ENCODE measurements at regions not wholly inside any gene's neighbourhood (a gene's known extent, or its start where the extent isn't known, plus 50 kb on each side); places are given as distances from the start of the nearest gene placed in this dataset.

GRCh38 chr1:234958706-234959657 is 169.7 kb downstream of the TOMM20 start:
- Histone ChIP-seq H2AFZ (ENCODE audit: low read depth, low read length) (no peak overlapping the region), H3K4me2 (ENCODE audit: low read length) (no peak overlapping the region), H3K27me3 (ENCODE audit: insufficient read depth, low read depth, low read length) (no peaks in the 10 kb centered on the region), H3K36me3 (ENCODE audit: insufficient read depth, low read length) (no peaks in the 10 kb centered on the region), H3K79me2 (replicated peaks; ENCODE audit: insufficient read depth, low read length) (no peaks in the 10 kb centered on the region), H3K9ac (ENCODE audit: low read length) (no peak overlapping the region), H3K4me3 (ENCODE audit: low read length) (no peak overlapping the region), H3K27ac (ENCODE audit: low read length) (no peak overlapping the region), H3K9me2 (ENCODE audit: insufficient read depth, low read length) (no peaks in the 10 kb centered on the region), H4K20me1 (ENCODE audit: insufficient read depth) (no peaks in the 10 kb centered on the region), H3F3A (ENCODE audit: insufficient read depth, low read length, poor library complexity, severe bottlenecking) (no peaks in the 10 kb centered on the region), H3K9me3 (ENCODE audit: low read length) (no peaks in the 10 kb centered on the region)
- TF ChIP-seq EP300 (conservative IDR thresholded peaks at IDR 0.05; ENCODE audit: poor library complexity, severe bottlenecking) (no peak), POLR2AphosphoS5 (IDR thresholded peaks at IDR 0.05) (no peak), TAF1 (IDR thresholded peaks at IDR 0.05; ENCODE audit: low read depth) (no peak), MXI1 (conservative IDR thresholded peaks at IDR 0.05; ENCODE audit: poor library complexity, severe bottlenecking) (no peak), CTCF (IDR thresholded peaks at IDR 0.05; ENCODE audit: poor library complexity, severe bottlenecking) (no peak)

- Histone ChIP-seq H2AFZ (ENCODE audit: low read depth, low read length) (no peak overlapping the region), H3K4me2 (ENCODE audit: low read length) (no peak overlapping the region), H3K9me3 (ENCODE audit: low read length) (no peaks in the 10 kb centered on the region)
Observed at GRCh38 chr1:234958066-234958705, 170.5 kb downstream of the TOMM20 start.

More at GRCh38 chr1:234958066-234958705, 170.5 kb downstream of the TOMM20 start:
- Histone ChIP-seq H3K27ac (ENCODE audit: low read length) (no peak overlapping the region), H4K20me1 (ENCODE audit: insufficient read depth) (no peaks in the 10 kb centered on the region), H3K79me2 (replicated peaks; ENCODE audit: insufficient read depth, low read length) (no peaks in the 10 kb centered on the region), H3K9ac (ENCODE audit: low read length) (no peak overlapping the region), H3K36me3 (ENCODE audit: insufficient read depth, low read length) (no peaks in the 10 kb centered on the region), H3K27me3 (ENCODE audit: insufficient read depth, low read depth, low read length) (no peaks in the 10 kb centered on the region), H3F3A (ENCODE audit: insufficient read depth, low read length, poor library complexity, severe bottlenecking) (no peaks in the 10 kb centered on the region), H3K9me2 (ENCODE audit: insufficient read depth, low read length) (no peaks in the 10 kb centered on the region), H3K4me3 (ENCODE audit: low read length) (no peak overlapping the region)
- TF ChIP-seq EZH2 (IDR thresholded peaks at IDR 0.05; ENCODE audit: borderline replicate concordance, insufficient read depth, low read length, poor library complexity, severe bottlenecking) (no peak), CTCF (IDR thresholded peaks at IDR 0.05; ENCODE audit: poor library complexity, severe bottlenecking) (no peak), MXI1 (conservative IDR thresholded peaks at IDR 0.05; ENCODE audit: poor library complexity, severe bottlenecking) (no peak), RAD21 (conservative IDR thresholded peaks at IDR 0.05) (no peak), POLR2AphosphoS5 (IDR thresholded peaks at IDR 0.05) (no peak)
- TF ChIP-seq, protein P1, sequence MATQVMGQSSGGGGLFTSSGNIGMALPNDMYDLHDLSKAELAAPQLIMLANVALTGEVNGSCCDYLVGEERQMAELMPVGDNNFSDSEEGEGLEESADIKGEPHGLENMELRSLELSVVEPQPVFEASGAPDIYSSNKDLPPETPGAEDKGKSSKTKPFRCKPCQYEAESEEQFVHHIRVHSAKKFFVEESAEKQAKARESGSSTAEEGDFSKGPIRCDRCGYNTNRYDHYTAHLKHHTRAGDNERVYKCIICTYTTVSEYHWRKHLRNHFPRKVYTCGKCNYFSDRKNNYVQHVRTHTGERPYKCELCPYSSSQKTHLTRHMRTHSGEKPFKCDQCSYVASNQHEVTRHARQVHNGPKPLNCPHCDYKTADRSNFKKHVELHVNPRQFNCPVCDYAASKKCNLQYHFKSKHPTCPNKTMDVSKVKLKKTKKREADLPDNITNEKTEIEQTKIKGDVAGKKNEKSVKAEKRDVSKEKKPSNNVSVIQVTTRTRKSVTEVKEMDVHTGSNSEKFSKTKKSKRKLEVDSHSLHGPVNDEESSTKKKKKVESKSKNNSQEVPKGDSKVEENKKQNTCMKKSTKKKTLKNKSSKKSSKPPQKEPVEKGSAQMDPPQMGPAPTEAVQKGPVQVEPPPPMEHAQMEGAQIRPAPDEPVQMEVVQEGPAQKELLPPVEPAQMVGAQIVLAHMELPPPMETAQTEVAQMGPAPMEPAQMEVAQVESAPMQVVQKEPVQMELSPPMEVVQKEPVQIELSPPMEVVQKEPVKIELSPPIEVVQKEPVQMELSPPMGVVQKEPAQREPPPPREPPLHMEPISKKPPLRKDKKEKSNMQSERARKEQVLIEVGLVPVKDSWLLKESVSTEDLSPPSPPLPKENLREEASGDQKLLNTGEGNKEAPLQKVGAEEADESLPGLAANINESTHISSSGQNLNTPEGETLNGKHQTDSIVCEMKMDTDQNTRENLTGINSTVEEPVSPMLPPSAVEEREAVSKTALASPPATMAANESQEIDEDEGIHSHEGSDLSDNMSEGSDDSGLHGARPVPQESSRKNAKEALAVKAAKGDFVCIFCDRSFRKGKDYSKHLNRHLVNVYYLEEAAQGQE (IDR thresholded peaks at IDR 0.05; ENCODE audit: borderline replicate concordance), result no peak

Measured in neural cell (in vitro differentiated cells).